T-helper 17 cell (primary cell): ENCODE measurements at regions not wholly inside any gene's neighbourhood (a gene's known extent, or its start where the extent isn't known, plus 50 kb on each side); places are given as distances from the start of the nearest gene placed in this dataset.

Source experiments
- ATAC-seq: fragments of 150-1000 bp; cut with Tn5 transposase; 2 replicates; pipeline ENCODE4 v1.10.0; 2021; ENCODE audit warnings: mild to moderate bottlenecking, moderate library complexity
- DNase-seq, 3 donors: peaks; one replicate each; pipeline versions ENCODE4 v3.0.0 to v3.0.0-alpha.2; 2020 to 2021
- H3K9me3 ChIP-seq: one replicate; pipeline ENCODE4 v1.7.0; 2013; ENCODE audit warnings: low read length, mild to moderate bottlenecking; ENCODE audit not compliant: control insufficient read depth, poor library complexity, severe bottlenecking
- H3K27ac Mint-ChIP-seq: one replicate; pipeline ENCODE4 v1.8.0; 2022; ENCODE audit warnings: mild to moderate bottlenecking, moderate library complexity, mixed read lengths
- H3K27me3 Mint-ChIP-seq: one replicate; pipeline ENCODE4 v1.8.0; 2022; ENCODE audit warnings: mixed read lengths
- H3K36me3 Mint-ChIP-seq: one replicate; pipeline ENCODE4 v1.8.0; 2022; ENCODE audit warnings: low read depth, mixed read lengths
- H3K4me1 Mint-ChIP-seq: one replicate; pipeline ENCODE4 v1.8.0; 2022; ENCODE audit warnings: mild to moderate bottlenecking, mixed read lengths
- H3K4me3 Mint-ChIP-seq: one replicate; pipeline ENCODE4 v1.8.0; 2022; ENCODE audit warnings: mild to moderate bottlenecking, moderate library complexity, mixed read lengths

GRCh38 chr9:126113176-126113575, 213.5 kb upstream of the MVB12B start:
- Mint-ChIP-seq H3K36me3 (peaks cover 5% of the 10 kb centered on the region), H3K27me3 (peaks cover 53% of the 10 kb centered on the region), H3K4me1 (peaks cover 2% of the 10 kb centered on the region), H3K27ac (no peak overlapping the region), H3K4me3 (no peak overlapping the region)
- ATAC-seq: no peak
- no peaks in the 10 kb centered on the region for H3K9me3 ChIP-seq
- no peak for DNase-seq

- DNase-seq (no peak), ATAC-seq (no peak)
- Mint-ChIP-seq H3K27ac (no peak overlapping the region), H3K27me3 (peaks cover 47% of the 10 kb centered on the region), H3K36me3 (peaks cover 5% of the 10 kb centered on the region), H3K4me3 (no peak overlapping the region), H3K4me1 (peaks cover 2% of the 10 kb centered on the region)
- H3K9me3 ChIP-seq: no peaks in the 10 kb centered on the region
Observed at GRCh38 chr9:126113756-126114408, 212.7 kb upstream of the MVB12B start.

GRCh38 chr9:126114409-126114760, 212.2 kb upstream of the MVB12B start:
- no peak for ATAC-seq
- H3K9me3 ChIP-seq: no peaks in the 10 kb centered on the region
- Mint-ChIP-seq H3K4me1 (peaks cover 2% of the 10 kb centered on the region), H3K4me3 (no peak overlapping the region), H3K27ac (no peak overlapping the region), H3K27me3 (peaks cover 46% of the 10 kb centered on the region), H3K36me3 (peaks cover 5% of the 10 kb centered on the region)
- DNase-seq: no peak

GRCh38 chr9:126114850-126115460, 211.7 kb upstream of the MVB12B start:
- Mint-ChIP-seq H3K4me3 (no peak overlapping the region), H3K36me3 (peaks cover 5% of the 10 kb centered on the region), H3K27me3 (peaks cover 51% of the 10 kb centered on the region), H3K4me1 (peaks cover 2% of the 10 kb centered on the region), H3K27ac (no peak overlapping the region)
- H3K9me3 ChIP-seq: no peaks in the 10 kb centered on the region
- ATAC-seq (no peak), DNase-seq (no peak)

GRCh38 chr9:126116351-126117157, 210.1 kb upstream of the MVB12B start:
- no peak for DNase-seq
- H3K36me3 Mint-ChIP-seq: peaks cover 5% of the 10 kb centered on the region
- no peaks in the 10 kb centered on the region for H3K9me3 ChIP-seq

GRCh38 chr9:126117158-126117425, 209.5 kb upstream of the MVB12B start:
- H3K9me3 ChIP-seq: no peaks in the 10 kb centered on the region
- no peak for ATAC-seq
- Mint-ChIP-seq H3K27ac (no peak overlapping the region), H3K4me3 (no peak overlapping the region), H3K27me3 (peaks cover 60% of the 10 kb centered on the region), H3K4me1 (peaks cover 2% of the 10 kb centered on the region), H3K36me3 (peaks cover 5% of the 10 kb centered on the region)
- DNase-seq: no peak

More at GRCh38 chr9:126116351-126117157, 210.1 kb upstream of the MVB12B start:
- ATAC-seq: no peak
- Mint-ChIP-seq H3K4me3 (no peak overlapping the region), H3K27ac (no peak overlapping the region), H3K27me3 (peaks cover 60% of the 10 kb centered on the region), H3K4me1 (peaks cover 2% of the 10 kb centered on the region)

GRCh38 chr9:126117631-126118030, 209.0 kb upstream of the MVB12B start:
- ATAC-seq (no peak), DNase-seq (no peak)
- peaks cover 60% of the 10 kb centered on the region for H3K27me3 Mint-ChIP-seq
- H3K27ac Mint-ChIP-seq: no peak overlapping the region
- peaks cover 2% of the 10 kb centered on the region for H3K4me1 Mint-ChIP-seq
- H3K36me3 Mint-ChIP-seq: peaks cover 5% of the 10 kb centered on the region
- no peak overlapping the region for H3K4me3 Mint-ChIP-seq
- no peaks in the 10 kb centered on the region for H3K9me3 ChIP-seq

GRCh38 chr9:126119731-126120130, 206.9 kb upstream of the MVB12B start:
- no peak overlapping the region for H3K4me3 Mint-ChIP-seq
- DNase-seq: no peak
- H3K4me1 Mint-ChIP-seq: no peaks in the 10 kb centered on the region
- H3K27ac Mint-ChIP-seq: no peak overlapping the region
- no peak for ATAC-seq
- no peaks in the 10 kb centered on the region for H3K9me3 ChIP-seq
- peaks cover 62% of the 10 kb centered on the region for H3K27me3 Mint-ChIP-seq
- peaks cover 5% of the 10 kb centered on the region for H3K36me3 Mint-ChIP-seq

GRCh38 chr9:126122901-126123616, 203.6 kb upstream of the MVB12B start:
- no peak overlapping the region for H3K27ac Mint-ChIP-seq
- peaks cover 69% of the 10 kb centered on the region for H3K27me3 Mint-ChIP-seq
- H3K4me3 Mint-ChIP-seq: no peak overlapping the region
- H3K9me3 ChIP-seq: no peaks in the 10 kb centered on the region
- H3K4me1 Mint-ChIP-seq: no peaks in the 10 kb centered on the region
- H3K36me3 Mint-ChIP-seq: peaks cover 9% of the 10 kb centered on the region
- ATAC-seq (no peak), DNase-seq (no peak)

GRCh38 chr9:126123927-126124326, 202.7 kb upstream of the MVB12B start:
- DNase-seq (no peak), ATAC-seq (no peak)
- H3K4me3 Mint-ChIP-seq: no peak overlapping the region
- H3K36me3 Mint-ChIP-seq: peaks cover 9% of the 10 kb centered on the region
- H3K27me3 Mint-ChIP-seq: peaks cover 75% of the 10 kb centered on the region
- no peak overlapping the region for H3K27ac Mint-ChIP-seq
- H3K9me3 ChIP-seq: no peaks in the 10 kb centered on the region
- H3K4me1 Mint-ChIP-seq: no peaks in the 10 kb centered on the region

- H3K9me3 ChIP-seq: no peaks in the 10 kb centered on the region
- no peak overlapping the region for H3K4me3 Mint-ChIP-seq
- peaks cover 9% of the 10 kb centered on the region for H3K36me3 Mint-ChIP-seq
- no peak overlapping the region for H3K27ac Mint-ChIP-seq
- H3K4me1 Mint-ChIP-seq: no peaks in the 10 kb centered on the region
- ATAC-seq (no peak), DNase-seq (no peak)
- peaks cover 77% of the 10 kb centered on the region for H3K27me3 Mint-ChIP-seq
Observed at GRCh38 chr9:126125177-126125576, 201.5 kb upstream of the MVB12B start.

GRCh38 chr9:126125577-126125976, 201.1 kb upstream of the MVB12B start:
- H3K27ac Mint-ChIP-seq: no peak overlapping the region
- H3K27me3 Mint-ChIP-seq: peaks cover 73% of the 10 kb centered on the region
- no peak overlapping the region for H3K4me3 Mint-ChIP-seq
- H3K36me3 Mint-ChIP-seq: peaks cover 9% of the 10 kb centered on the region
- ATAC-seq: no peak
- H3K9me3 ChIP-seq: no peaks in the 10 kb centered on the region
- no peaks in the 10 kb centered on the region for H3K4me1 Mint-ChIP-seq
- DNase-seq: no peak

- Mint-ChIP-seq H3K4me3 (no peak overlapping the region), H3K36me3 (peaks cover 9% of the 10 kb centered on the region), H3K27me3 (peaks cover 75% of the 10 kb centered on the region), H3K4me1 (no peaks in the 10 kb centered on the region), H3K27ac (no peak overlapping the region)
- ATAC-seq: no peak
- H3K9me3 ChIP-seq: no peaks in the 10 kb centered on the region
- DNase-seq: no peak
Observed at GRCh38 chr9:126125992-126126409, 200.6 kb upstream of the MVB12B start.
